HG02759 (cell line): ENCODE measurements at regions not wholly inside any gene's neighbourhood (a gene's known extent, or its start where the extent isn't known, plus 50 kb on each side); places are given as distances from the start of the nearest gene placed in this dataset.

ENCODE experiments used
- ATAC-seq: cut with Tn5 transposase; IDR thresholded peaks from one replicate; pipeline ENCODE4 v1.9.1; 2021; ENCODE audit warnings: mild to moderate bottlenecking, moderate library complexity; ENCODE audit not compliant: unreplicated experiment

DNA sequence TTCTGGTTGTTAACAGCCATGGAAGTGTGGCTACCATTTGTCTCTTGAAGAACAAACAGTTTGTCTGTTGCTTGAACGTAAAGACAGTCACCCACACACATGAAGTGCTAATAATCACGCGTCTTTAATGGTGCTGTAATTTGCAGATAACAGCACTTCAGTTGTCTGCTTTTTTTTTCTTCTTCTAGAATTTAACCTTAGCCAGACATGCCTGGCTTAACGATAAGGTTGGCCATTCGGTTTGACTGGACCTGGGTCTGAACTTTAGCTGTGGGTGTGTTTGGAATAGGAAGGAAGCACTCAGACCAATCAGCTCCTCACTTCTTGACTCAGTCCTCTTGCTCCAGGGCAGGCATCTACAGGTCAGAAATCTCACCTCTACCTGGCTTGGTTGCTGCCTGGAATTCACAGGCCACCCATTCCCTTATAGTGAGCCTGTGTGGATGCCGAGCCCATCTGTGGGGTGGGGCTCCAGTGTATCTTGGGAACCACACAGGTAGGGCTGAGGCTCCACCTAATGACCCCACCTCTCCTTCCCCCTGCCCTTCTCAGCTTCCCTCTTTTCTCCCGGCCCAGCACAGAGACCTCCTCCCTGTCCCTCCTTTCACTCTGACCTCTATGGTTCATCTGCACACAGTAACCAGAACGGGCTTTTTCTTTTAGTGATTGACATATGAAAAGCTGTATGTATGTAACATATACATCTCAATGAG, 246.4 kb upstream of the PWP1 start:
- ATAC-seq, result no peak

DNA sequence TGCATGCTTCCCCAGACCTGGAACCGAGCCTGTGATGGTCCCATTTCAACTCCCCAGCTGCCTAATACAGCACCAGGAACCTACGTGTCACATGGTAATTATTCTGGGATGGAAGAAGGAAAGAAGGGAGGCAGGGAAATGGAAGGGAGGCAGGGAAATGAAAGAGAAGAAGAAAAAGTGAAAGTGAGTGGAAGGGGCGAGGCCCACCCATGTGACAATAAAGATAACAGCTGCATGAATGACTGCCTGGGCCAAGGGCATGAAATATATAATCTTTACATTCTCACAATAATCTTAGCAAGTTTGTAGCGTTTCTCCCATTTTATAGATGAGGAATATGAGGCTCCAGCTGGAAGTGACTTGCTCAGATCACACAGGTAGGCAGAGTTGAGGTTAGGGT, 245.0 kb upstream of the PWP1 start:
- ATAC-seq, result no peak

- ATAC-seq, result no peak
Observed at GRCh38 chr12:107441665-107442300, 243.8 kb upstream of the PWP1 start.

GRCh38 chr12:107442326-107442987, 243.1 kb upstream of the PWP1 start:
- no peak for ATAC-seq

DNA sequence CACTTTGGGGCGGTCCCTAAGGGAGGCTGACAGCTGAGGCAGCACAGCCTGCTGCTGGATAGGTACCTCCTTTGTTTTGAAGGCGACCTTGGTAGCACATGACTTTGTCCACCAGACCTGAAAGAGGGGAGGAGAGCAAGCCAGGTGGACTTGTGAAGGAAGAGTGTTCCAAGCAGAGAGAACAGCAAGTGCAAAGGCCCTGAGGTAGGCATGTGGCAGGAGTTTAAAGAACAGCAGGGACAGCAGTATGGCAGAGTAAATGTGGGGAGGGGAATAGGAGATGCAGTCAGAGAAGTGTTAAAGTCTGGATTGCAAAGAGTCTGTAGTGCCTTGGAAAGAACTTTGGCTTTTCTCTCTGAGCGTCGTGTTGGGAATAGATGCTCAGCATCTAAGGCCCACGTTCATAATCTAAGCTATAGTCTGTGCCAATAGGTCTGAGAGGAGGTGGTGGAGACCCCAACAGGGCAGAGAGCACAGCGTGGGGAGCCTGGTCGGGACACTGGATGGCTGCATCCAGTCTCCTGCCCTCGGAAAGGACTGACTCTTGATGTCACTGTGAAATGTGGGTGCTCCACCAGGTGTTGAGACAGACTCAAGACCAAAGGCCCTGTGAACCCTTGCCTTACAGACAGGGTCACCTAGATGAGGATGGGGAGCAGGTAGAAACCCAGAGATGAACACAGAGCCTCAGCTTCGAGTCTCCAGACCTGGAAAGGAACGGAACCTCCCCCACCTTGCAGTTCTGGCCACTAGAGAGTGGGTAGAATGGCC, 242.1 kb upstream of the PWP1 start:
- no peak for ATAC-seq

- ATAC-seq, result no peak
Observed at GRCh38 chr12:107444771-107445170, 240.8 kb upstream of the PWP1 start.

GRCh38 chr12:107446476-107446875, 239.1 kb upstream of the PWP1 start:
- ATAC-seq, result no peak

DNA sequence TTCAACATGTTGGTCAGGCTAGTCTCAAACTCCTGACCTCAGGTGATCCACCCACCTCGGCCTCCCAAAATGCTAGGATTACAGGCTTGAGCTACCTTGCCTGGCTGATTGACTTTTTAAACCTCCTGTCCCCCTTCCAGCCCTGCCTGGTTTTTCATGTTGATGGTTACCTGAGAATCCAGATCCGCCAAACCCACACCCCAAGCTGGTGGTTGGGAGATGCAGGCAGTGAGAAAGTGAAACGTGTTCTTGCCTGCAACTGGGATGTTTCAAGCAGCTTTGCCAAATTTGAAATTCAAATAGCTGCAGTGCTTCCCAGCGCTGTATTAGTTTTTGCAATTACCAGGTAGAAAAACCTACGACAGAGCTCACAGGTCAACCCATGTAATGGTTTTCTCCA, 238.3 kb upstream of the PWP1 start:
- no peak for ATAC-seq

GRCh38 chr12:107448198-107448597, 237.4 kb upstream of the PWP1 start:
- ATAC-seq, result no peak

- ATAC-seq, result no peak
Observed at GRCh38 chr12:107449891-107450290, 235.7 kb upstream of the PWP1 start.

DNA sequence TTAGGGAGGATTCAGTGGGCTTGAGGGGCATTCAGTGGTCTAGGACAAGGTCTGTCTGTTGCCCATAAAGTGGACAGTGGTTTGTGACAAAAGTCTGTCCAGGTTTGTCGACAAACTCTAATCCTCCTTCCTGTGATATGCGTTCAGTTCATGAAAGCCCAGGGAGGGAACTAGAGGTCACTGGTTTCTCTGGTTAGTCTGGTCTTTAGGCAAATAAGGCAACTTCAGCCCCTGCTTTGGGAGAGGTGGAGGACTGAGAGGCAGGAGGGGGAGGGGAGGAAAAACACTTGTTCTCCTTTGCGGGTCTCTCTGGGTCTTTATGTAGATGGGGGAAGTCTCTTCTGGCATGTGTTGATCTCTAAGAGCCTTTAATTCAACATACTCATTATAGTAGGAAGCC, 235.1 kb upstream of the PWP1 start:
- no peak for ATAC-seq

GRCh38 chr12:107451246-107451645, 234.4 kb upstream of the PWP1 start:
- no peak for ATAC-seq

- no peak for ATAC-seq
Observed at GRCh38 chr12:107454109-107454830, 231.3 kb upstream of the PWP1 start.

DNA sequence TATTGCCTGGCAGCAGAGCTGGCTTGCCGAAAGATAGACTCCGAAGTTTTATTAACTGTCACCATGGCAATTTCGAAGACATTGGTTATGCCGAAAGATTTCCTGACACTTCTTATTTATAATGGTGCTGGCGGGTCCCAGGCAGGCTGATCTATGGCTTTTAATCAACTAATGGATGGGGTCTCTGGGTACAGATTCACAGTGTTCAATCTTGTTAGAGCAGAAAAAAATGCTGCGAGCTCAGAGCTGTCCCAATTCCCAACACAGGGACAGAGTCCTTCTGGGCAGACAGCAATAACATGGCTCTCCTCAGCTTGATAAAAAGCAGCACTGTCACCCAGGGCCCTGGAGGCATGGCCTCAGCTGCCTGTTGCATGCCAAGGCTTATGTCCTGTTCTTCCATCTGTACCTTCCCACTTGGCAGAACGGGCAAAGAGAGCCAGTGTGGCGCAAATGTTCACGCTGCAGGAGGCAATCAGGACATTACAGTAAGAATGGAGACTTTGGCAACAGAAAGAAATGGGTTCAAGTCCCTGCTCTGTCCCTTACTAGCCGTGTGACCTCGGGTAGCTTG, 228.2 kb upstream of the PWP1 start:
- ATAC-seq, result no peak

GRCh38 chr12:107458163-107458562, 227.4 kb upstream of the PWP1 start:
- no peak for ATAC-seq

- ATAC-seq, result no peak
Observed at GRCh38 chr12:107458990-107459389, 226.6 kb upstream of the PWP1 start.

DNA sequence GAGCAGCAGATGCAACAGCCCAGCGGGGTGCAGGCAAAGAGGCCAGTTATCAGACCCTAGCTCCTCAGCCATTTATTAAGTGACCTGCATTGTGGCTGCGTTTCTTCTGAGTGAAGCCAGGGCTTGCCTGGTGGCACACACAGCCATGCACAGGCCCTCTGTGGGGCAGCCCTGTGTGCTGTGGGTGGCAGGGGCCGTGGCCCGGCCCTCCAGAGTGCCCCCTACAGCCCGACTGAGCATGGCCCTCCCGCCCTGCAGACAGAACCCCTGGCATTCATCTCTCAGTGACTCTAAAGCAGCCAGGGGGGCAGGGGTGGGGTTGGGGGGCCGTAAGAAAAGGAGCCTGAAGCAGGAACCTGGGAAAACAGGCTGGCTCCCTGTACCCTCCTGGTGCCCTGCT, 226.0 kb upstream of the PWP1 start:
- ATAC-seq, result no peak

GRCh38 chr12:107461222-107461975, 224.2 kb upstream of the PWP1 start:
- no peak for ATAC-seq

GRCh38 chr12:107462428-107463332, 222.9 kb upstream of the PWP1 start:
- no peak for ATAC-seq
